Neural progenitor cell (in vitro differentiated cells): ENCODE measurements at regions not wholly inside any gene's neighbourhood (a gene's known extent, or its start where the extent isn't known, plus 50 kb on each side); places are given as distances from the start of the nearest gene placed in this dataset.

ENCODE experiments used
- CTCF ChIP-seq: fragments of 200-600 bp; sonication (generic); IDR thresholded peaks from 2 replicates; pipeline ENCODE4 v1.5.1; 2017; ENCODE audit warnings: antibody characterized with exemption, mild to moderate bottlenecking
- EZH2 ChIP-seq: fragments of 200-600 bp; sonication (generic); IDR thresholded peaks from 2 replicates; pipeline ENCODE4 v1.6.1; 2017; ENCODE audit warnings: antibody characterized with exemption, mild to moderate bottlenecking, moderate library complexity
- EZH2phosphoT487 ChIP-seq: fragments of 200-600 bp; sonication (generic); IDR thresholded peaks from 2 replicates; pipeline ENCODE4 v1.6.1; 2017; ENCODE audit warnings: antibody characterized with exemption

GRCh38 chr5:104015765-104016164 lies 453.2 kb upstream of the NUDT12 start:
- no peak for TF ChIP-seq CTCF
- no peak for TF ChIP-seq EZH2
- TF ChIP-seq EZH2phosphoT487: no peak
